ENCODE measurements at regions not wholly inside any gene's neighbourhood (a gene's known extent, or its start where the extent isn't known, plus 50 kb on each side); places are given as distances from the start of the nearest gene placed in this dataset.

DNA sequence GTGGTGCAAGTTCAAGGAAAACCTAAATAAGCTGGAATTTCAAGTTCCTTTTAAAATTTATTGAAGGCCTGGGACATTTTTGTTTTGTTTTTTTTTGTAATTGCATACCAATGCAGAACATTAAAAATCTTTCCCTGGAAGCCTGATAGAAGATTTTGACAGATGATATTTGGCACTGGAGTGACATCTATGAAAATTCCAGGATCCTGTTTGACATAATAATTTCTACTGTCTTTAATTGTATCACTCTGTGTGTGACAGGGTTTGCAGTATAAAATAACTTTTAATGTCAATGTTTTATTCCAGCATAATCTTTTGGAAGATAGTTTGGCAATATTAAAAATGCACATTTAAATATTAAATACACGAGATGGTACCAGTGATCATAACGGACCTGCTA is 514.2 kb upstream of the ACO1 start:
- no peak overlapping the region for H3K4ac ChIP-seq (ENCODE audit: low read depth, low read length)
- H3K23ac ChIP-seq (ENCODE audit: insufficient read length, low read depth, low read length): no peak overlapping the region
- H3K79me1 ChIP-seq (ENCODE audit: insufficient read depth, low read depth, low read length, poor library complexity, severe bottlenecking): no peaks in the 10 kb centered on the region
- no peak overlapping the region for H2BK5ac ChIP-seq (ENCODE audit: insufficient read length, low read length)
- no peak overlapping the region for H2BK15ac ChIP-seq (ENCODE audit: low read depth, low read length)
- TF ChIP-seq, protein P1, sequence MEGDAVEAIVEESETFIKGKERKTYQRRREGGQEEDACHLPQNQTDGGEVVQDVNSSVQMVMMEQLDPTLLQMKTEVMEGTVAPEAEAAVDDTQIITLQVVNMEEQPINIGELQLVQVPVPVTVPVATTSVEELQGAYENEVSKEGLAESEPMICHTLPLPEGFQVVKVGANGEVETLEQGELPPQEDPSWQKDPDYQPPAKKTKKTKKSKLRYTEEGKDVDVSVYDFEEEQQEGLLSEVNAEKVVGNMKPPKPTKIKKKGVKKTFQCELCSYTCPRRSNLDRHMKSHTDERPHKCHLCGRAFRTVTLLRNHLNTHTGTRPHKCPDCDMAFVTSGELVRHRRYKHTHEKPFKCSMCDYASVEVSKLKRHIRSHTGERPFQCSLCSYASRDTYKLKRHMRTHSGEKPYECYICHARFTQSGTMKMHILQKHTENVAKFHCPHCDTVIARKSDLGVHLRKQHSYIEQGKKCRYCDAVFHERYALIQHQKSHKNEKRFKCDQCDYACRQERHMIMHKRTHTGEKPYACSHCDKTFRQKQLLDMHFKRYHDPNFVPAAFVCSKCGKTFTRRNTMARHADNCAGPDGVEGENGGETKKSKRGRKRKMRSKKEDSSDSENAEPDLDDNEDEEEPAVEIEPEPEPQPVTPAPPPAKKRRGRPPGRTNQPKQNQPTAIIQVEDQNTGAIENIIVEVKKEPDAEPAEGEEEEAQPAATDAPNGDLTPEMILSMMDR (conservative IDR thresholded peaks at IDR 0.05): no peak
- no peak overlapping the region for H3K18ac ChIP-seq (ENCODE audit: insufficient read length, low read depth, low read length)
- Mint-ChIP-seq H3K27me3 (ENCODE audit: low read depth) (no peaks in the 10 kb centered on the region), H3K36me3 (ENCODE audit: insufficient read depth in 1 of 3, low read depth in 3 of 3) (no peaks in the 10 kb centered on the region), H3K9me3 (no peaks in the 10 kb centered on the region), H3K4me3 (no peak overlapping the region), H3K27ac (no peak overlapping the region), H3K4me1 (no peaks in the 10 kb centered on the region)
- H3K27me3 ChIP-seq (ENCODE audit: insufficient read depth, low read length): no peaks in the 10 kb centered on the region
- no peak overlapping the region for H3K9ac ChIP-seq (ENCODE audit: extremely low read depth, insufficient read length, low read length)
- no peak overlapping the region for H4K8ac ChIP-seq (replicated peaks; ENCODE audit: insufficient read length, low read depth, low read length)
- H2BK12ac ChIP-seq (ENCODE audit: insufficient read length, low read depth, low read length): no peak overlapping the region
- no peaks in the 10 kb centered on the region for H3K23me2 ChIP-seq (ENCODE audit: insufficient read length, low read depth, low read length, poor library complexity, severe bottlenecking)
- no peaks in the 10 kb centered on the region for H3K9me3 ChIP-seq (ENCODE audit: control insufficient read depth, low read depth, low read length)
- no peak overlapping the region for H2AK5ac ChIP-seq (ENCODE audit: insufficient read length, low read length)
- DNase-seq: no peak
- H3K56ac ChIP-seq (ENCODE audit: insufficient read length, low read depth, low read length): no peak overlapping the region
- H3T11ph ChIP-seq (ENCODE audit: low read length): no peak overlapping the region
- no CpG with 5 or more reads among the region's 2 CpGs for WGBS (ENCODE audit: extremely low coverage, insufficient read length, low lambda C conversion rate)
- H3K79me2 ChIP-seq (ENCODE audit: insufficient read depth, low read length): no peaks in the 10 kb centered on the region
- H2BK120ac ChIP-seq (ENCODE audit: low read depth, low read length, poor library complexity, severe bottlenecking): no peak overlapping the region
- H3K14ac ChIP-seq (ENCODE audit: insufficient read depth, low read length): no peak overlapping the region
- H2BK20ac ChIP-seq (ENCODE audit: low read depth, low read length, poor library complexity, severe bottlenecking): no peak overlapping the region
- no peak overlapping the region for H4K5ac ChIP-seq (ENCODE audit: insufficient read length, low read depth, low read length)
- H3K4me2 ChIP-seq (ENCODE audit: insufficient read depth, insufficient read length, low read length): no peak overlapping the region
- no peak overlapping the region for H3K27ac ChIP-seq (ENCODE audit: insufficient read length, low read depth, low read length)
- H2AFZ ChIP-seq (ENCODE audit: low read length): no peak overlapping the region
- no peaks in the 10 kb centered on the region for H4K20me1 ChIP-seq (ENCODE audit: control insufficient read depth, insufficient read depth, insufficient read length)
- no peaks in the 10 kb centered on the region for H3K4me1 ChIP-seq (ENCODE audit: insufficient read depth, low read length)
- H4K91ac ChIP-seq (ENCODE audit: insufficient read length, low read depth, low read length): no peak overlapping the region

Measured in H9 (cell line).